H1 (cell line): ENCODE measurements at regions not wholly inside any gene's neighbourhood (a gene's known extent, or its start where the extent isn't known, plus 50 kb on each side); places are given as distances from the start of the nearest gene placed in this dataset.

Experiments
- RXRA ChIP-seq: IDR thresholded peaks from 2 replicates; pipeline ENCODE4 v1.6.1; 2011; ENCODE audit warnings: low read depth, mild to moderate bottlenecking, low read length, moderate library complexity; ENCODE audit not compliant: insufficient read depth
- SIN3A ChIP-seq, 2 experiments: IDR thresholded peaks in 1 of 2; conservative IDR thresholded peaks in 1 of 2; 2 replicates each; pipeline ENCODE4 v1.6.1; 2011 to 2012; ENCODE audit warnings: low read length in 2 of 2, improper control_type of control experiment in 1 of 2, low read depth in 1 of 2, mild to moderate bottlenecking in 1 of 2

DNA sequence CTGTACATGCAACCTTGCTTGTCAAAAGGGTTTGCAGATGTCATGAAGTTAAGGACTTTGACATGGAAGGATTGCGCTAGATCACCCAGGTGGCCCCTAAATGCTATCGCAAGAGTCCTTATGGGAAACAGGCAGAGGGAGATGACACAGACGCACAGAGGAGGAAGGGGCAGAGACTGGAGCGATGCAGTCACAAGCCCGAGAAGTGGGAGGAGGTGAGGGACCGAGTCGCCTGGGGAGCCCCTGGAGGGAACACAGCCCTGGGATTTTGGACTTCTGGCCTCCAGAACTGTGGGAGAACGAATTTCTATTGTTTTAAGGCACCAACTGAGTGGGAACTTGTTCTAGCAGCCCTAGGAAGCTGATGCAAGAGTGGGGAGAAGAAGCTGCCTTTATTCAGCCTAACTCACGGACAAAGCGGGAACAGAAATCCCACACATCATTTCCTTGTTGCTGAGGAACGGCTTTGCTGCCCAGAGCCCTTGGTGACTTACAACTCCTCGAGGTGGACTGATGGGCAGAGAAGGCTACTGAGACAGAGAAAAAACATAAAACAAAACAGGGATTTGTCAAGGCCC is 434.0 kb downstream of the PREX1 start (continued):
- TF ChIP-seq SIN3A (conservative IDR thresholded peaks at IDR 0.05 in 1 of 2, IDR thresholded peaks at IDR 0.05 in 1 of 2; ENCODE audit: low read depth in 1 of 2, low read length in 2 of 2), result no peak
- TF ChIP-seq RXRA, result no peak
